ENCODE measurements at regions not wholly inside any gene's neighbourhood (a gene's known extent, or its start where the extent isn't known, plus 50 kb on each side); places are given as distances from the start of the nearest gene placed in this dataset.

- TF ChIP-seq EZH2 (IDR thresholded peaks at IDR 0.05; ENCODE audit: low read length, unreplicated experiment) (no peak), CTCF (conservative IDR thresholded peaks at IDR 0.05; ENCODE audit: low read depth, low read length) (no peak), EZH2phosphoT487 (IDR thresholded peaks at IDR 0.05; ENCODE audit: borderline replicate concordance, low read length) (no peak)
- BruUV-seq (replicated peaks) = no TSS peak
- Histone ChIP-seq H3K4me2 (ENCODE audit: low read length) (no peak overlapping the region), H4K20me1 (ENCODE audit: low read length) (no peaks in the 10 kb centered on the region), H3K27me3 (ENCODE audit: low read length) (no peaks in the 10 kb centered on the region), H3K4me1 (ENCODE audit: insufficient read depth, low read length) (no peaks in the 10 kb centered on the region), H2AFZ (ENCODE audit: low read length) (no peak overlapping the region), H3F3A (ENCODE audit: low read length, unreplicated experiment) (no peaks in the 10 kb centered on the region), H3K79me2 (ENCODE audit: low read length) (no peaks in the 10 kb centered on the region), H3K36me3 (ENCODE audit: low read depth, low read length) (no peaks in the 10 kb centered on the region), H3K4me3 (ENCODE audit: low read length) (no peak overlapping the region), H3K9me3 (ENCODE audit: low read length) (no peaks in the 10 kb centered on the region), H3K9ac (ENCODE audit: low read length) (no peak overlapping the region), H3K27ac (ENCODE audit: low read length) (no peak overlapping the region), H3K9me2 (replicated peaks; ENCODE audit: low read length) (no peaks in the 10 kb centered on the region)
- no peak for DNase-seq
- CTCF ChIA-PET = no interaction called here
- POLR2A ChIA-PET (ENCODE audit: unreplicated experiment) = no interaction called here
- ATAC-seq = no peak
- intact Hi-C loops (cut with micrococcal nuclease) = no loop called here
These were observed 420.9 kb upstream of the MGMT start for GRCh38 chr10:129046065-129046681.

- Histone ChIP-seq H3K9me3 (ENCODE audit: low read length) (no peaks in the 10 kb centered on the region), H3K36me3 (ENCODE audit: low read depth, low read length) (no peaks in the 10 kb centered on the region), H3K9ac (ENCODE audit: low read length) (no peak overlapping the region), H3K27ac (ENCODE audit: low read length) (no peak overlapping the region), H2AFZ (ENCODE audit: low read length) (no peak overlapping the region), H3F3A (ENCODE audit: low read length, unreplicated experiment) (no peaks in the 10 kb centered on the region), H3K9me2 (replicated peaks; ENCODE audit: low read length) (no peaks in the 10 kb centered on the region), H4K20me1 (ENCODE audit: low read length) (no peaks in the 10 kb centered on the region), H3K79me2 (ENCODE audit: low read length) (no peaks in the 10 kb centered on the region), H3K4me3 (ENCODE audit: low read length) (no peak overlapping the region), H3K27me3 (ENCODE audit: low read length) (no peaks in the 10 kb centered on the region), H3K4me2 (ENCODE audit: low read length) (no peak overlapping the region), H3K4me1 (ENCODE audit: insufficient read depth, low read length) (no peaks in the 10 kb centered on the region)
- ChIA-PET CTCF (no interaction called here), POLR2A (ENCODE audit: unreplicated experiment) (no interaction called here)
- BruUV-seq (replicated peaks) = no TSS peak
- ATAC-seq (no peak), DNase-seq (no peak)
- intact Hi-C loops (cut with micrococcal nuclease) = no loop called here
- TF ChIP-seq CTCF (conservative IDR thresholded peaks at IDR 0.05; ENCODE audit: low read depth, low read length) = no peak
- no peak for TF ChIP-seq EZH2 (IDR thresholded peaks at IDR 0.05; ENCODE audit: low read length, unreplicated experiment)
- no peak for TF ChIP-seq EZH2phosphoT487 (IDR thresholded peaks at IDR 0.05; ENCODE audit: borderline replicate concordance, low read length)
These were observed 420.1 kb upstream of the MGMT start for GRCh38 chr10:129046962-129047361.

- BruUV-seq (replicated peaks) = no TSS peak
- no peaks in the 10 kb centered on the region for H4K20me1 ChIP-seq (ENCODE audit: low read length)
- CTCF ChIA-PET = no interaction called here
- no peaks in the 10 kb centered on the region for H3K36me3 ChIP-seq (ENCODE audit: low read depth, low read length)
- H3K27me3 ChIP-seq (ENCODE audit: low read length) = no peaks in the 10 kb centered on the region
- H3K4me1 ChIP-seq (ENCODE audit: insufficient read depth, low read length) = no peaks in the 10 kb centered on the region
- POLR2A ChIA-PET (ENCODE audit: unreplicated experiment) = no interaction called here
- H3K9me3 ChIP-seq (ENCODE audit: low read length) = no peaks in the 10 kb centered on the region
- H3K9me2 ChIP-seq (replicated peaks; ENCODE audit: low read length) = no peaks in the 10 kb centered on the region
- TF ChIP-seq EZH2 (IDR thresholded peaks at IDR 0.05; ENCODE audit: low read length, unreplicated experiment) = no peak
- no peak for TF ChIP-seq CTCF (conservative IDR thresholded peaks at IDR 0.05; ENCODE audit: low read depth, low read length)
- TF ChIP-seq EZH2phosphoT487 (IDR thresholded peaks at IDR 0.05; ENCODE audit: borderline replicate concordance, low read length) = no peak
- no peak overlapping the region for H3K4me2 ChIP-seq (ENCODE audit: low read length)
- DNase-seq (no peak), ATAC-seq (no peak)
- H3K27ac ChIP-seq (ENCODE audit: low read length) = no peak overlapping the region
- no peaks in the 10 kb centered on the region for H3F3A ChIP-seq (ENCODE audit: low read length, unreplicated experiment)
- no peak overlapping the region for H2AFZ ChIP-seq (ENCODE audit: low read length)
- H3K9ac ChIP-seq (ENCODE audit: low read length) = no peak overlapping the region
- no peaks in the 10 kb centered on the region for H3K79me2 ChIP-seq (ENCODE audit: low read length)
- H3K4me3 ChIP-seq (ENCODE audit: low read length) = no peak overlapping the region
- intact Hi-C loops (cut with micrococcal nuclease) = no loop called here
These were observed 419.4 kb upstream of the MGMT start for GRCh38 chr10:129047600-129047999.

Measured in PC-3 (cell line).